ENCODE measurements at regions not wholly inside any gene's neighbourhood (a gene's known extent, or its start where the extent isn't known, plus 50 kb on each side); places are given as distances from the start of the nearest gene placed in this dataset.
"Not testable (repeated sequence)": the region's sequence is repeated elsewhere in the genome, so short reads cannot be mapped to it uniquely, and the experiment has no call there.

- DNase-seq = no peak
These were observed 347.5 kb upstream of the TNRC6C start for GRCh38 chr17:77610972-77611521.

- DNase-seq = no peak
These were observed 346.6 kb upstream of the TNRC6C start for GRCh38 chr17:77611791-77612502.

- no peak for DNase-seq
These were observed 345.3 kb upstream of the TNRC6C start for GRCh38 chr17:77613218-77613617.

- DNase-seq = no peak
These were observed 344.9 kb upstream of the TNRC6C start for GRCh38 chr17:77613627-77614026.

GRCh38 chr17:77615703-77616253 is 342.7 kb upstream of the TNRC6C start:
- no peak for DNase-seq

- DNase-seq = no peak
These were observed 342.2 kb upstream of the TNRC6C start for GRCh38 chr17:77616254-77616731.

- no peak for DNase-seq
These were observed 341.0 kb upstream of the TNRC6C start for GRCh38 chr17:77617516-77617915.

- no peak for DNase-seq
These were observed 340.3 kb upstream of the TNRC6C start for GRCh38 chr17:77618173-77618572.

GRCh38 chr17:77618731-77619130 is 339.8 kb upstream of the TNRC6C start:
- no peak for DNase-seq

- DNase-seq = no peak
These were observed 339.2 kb upstream of the TNRC6C start for GRCh38 chr17:77619326-77619725.

GRCh38 chr17:77619851-77620250 is 338.7 kb upstream of the TNRC6C start:
- no peak for DNase-seq

- no peak for DNase-seq
These were observed 338.2 kb upstream of the TNRC6C start for GRCh38 chr17:77620282-77620681.

GRCh38 chr17:77622084-77622483 is 336.4 kb upstream of the TNRC6C start:
- not testable (repeated sequence) for DNase-seq

GRCh38 chr17:77622647-77623046 is 335.9 kb upstream of the TNRC6C start:
- peak; percentile 70 for DNase-seq

GRCh38 chr17:77623321-77623720 is 335.2 kb upstream of the TNRC6C start:
- DNase-seq = not testable (repeated sequence)

GRCh38 chr17:77628035-77628434 is 330.5 kb upstream of the TNRC6C start:
- no peak for DNase-seq

GRCh38 chr17:77629284-77629683 is 329.2 kb upstream of the TNRC6C start:
- not testable (repeated sequence) for DNase-seq

GRCh38 chr17:77631307-77631706 is 327.2 kb upstream of the TNRC6C start:
- no peak for DNase-seq

- no peak for DNase-seq
These were observed 325.9 kb upstream of the TNRC6C start for GRCh38 chr17:77632619-77633018.

- no peak for DNase-seq
These were observed 323.8 kb upstream of the TNRC6C start for GRCh38 chr17:77634710-77635109.

GRCh38 chr17:77635176-77635575 is 323.3 kb upstream of the TNRC6C start:
- no peak for DNase-seq

GRCh38 chr17:77635785-77636184 is 322.7 kb upstream of the TNRC6C start:
- DNase-seq = not testable (repeated sequence)

GRCh38 chr17:77636835-77637817 is 321.4 kb upstream of the TNRC6C start:
- no peak for DNase-seq

All from NCI-H2029 treated with DMSO at 0.1 percent for 48 hours (cell line).